CD4-positive, alpha-beta memory T cell (primary cell): ENCODE measurements at regions not wholly inside any gene's neighbourhood (a gene's known extent, or its start where the extent isn't known, plus 50 kb on each side); places are given as distances from the start of the nearest gene placed in this dataset.

ENCODE experiments used
- CTCF ChIA-PET: fragments of 350-600 bp; sonication (Branson Sonifier 250); formaldehyde crosslinking; loops from one replicate; lab custom pipeline; 2021; ENCODE audit warnings: inconsistent platforms; ENCODE audit not compliant: partially characterized antibody; lab: Charles Lee
- POLR2A ChIA-PET: fragments of 350-600 bp; sonication (Branson Sonifier 250); formaldehyde crosslinking; loops from one replicate; lab custom pipeline; 2021; ENCODE audit not compliant: partially characterized antibody; lab: Charles Lee
- DNase-seq, 5 donors: peaks; one replicate each; pipeline versions ENCODE4 v3.0.0 to v3.0.0-alpha.2; 2020 to 2022; ENCODE audit warnings: mixed read lengths in 1 of 5
- H3K27ac ChIP-seq: one replicate; pipeline ENCODE4 v1.7.0; 2013; ENCODE audit warnings: low read depth, low read length
- H3K27me3 ChIP-seq: 2 replicates; pipeline ENCODE4 v1.7.0; 2013; ENCODE audit warnings: mild to moderate bottlenecking, low read length, moderate library complexity; ENCODE audit not compliant: insufficient read depth
- H3K36me3 ChIP-seq: 2 replicates; pipeline ENCODE4 v1.7.0; 2013; ENCODE audit warnings: mild to moderate bottlenecking, low read length, moderate library complexity; ENCODE audit not compliant: insufficient read depth
- H3K4me1 ChIP-seq: 2 replicates; pipeline ENCODE4 v1.7.0; 2013; ENCODE audit warnings: mild to moderate bottlenecking, low read length, moderate library complexity; ENCODE audit not compliant: insufficient read depth
- H3K4me3 ChIP-seq, 2 donors: one replicate each; pipeline ENCODE4 v1.7.0; 2013; ENCODE audit warnings: low read length in 2 of 2, mild to moderate bottlenecking in 1 of 2
- H3K9me3 ChIP-seq, 2 donors: one replicate each; pipeline ENCODE4 v1.7.0; 2013; ENCODE audit warnings: low read length in 2 of 2, control low read depth in 1 of 2; ENCODE audit not compliant: control insufficient read depth in 1 of 2
- H3K27ac Mint-ChIP-seq, 7 donors: one replicate each; pipeline ENCODE4 v1.8.0; 2020 to 2021; ENCODE audit warnings: mixed read lengths in 7 of 7, mild to moderate bottlenecking in 6 of 7, inconsistent platforms in 3 of 7, moderate library complexity in 3 of 7
- H3K27me3 Mint-ChIP-seq, 2 donors: one replicate each; pipeline ENCODE4 v1.8.0; 2020 to 2021; ENCODE audit warnings: mixed read lengths in 2 of 2
- H3K36me3 Mint-ChIP-seq, 2 donors: one replicate each; pipeline ENCODE4 v1.8.0; 2020 to 2021; ENCODE audit warnings: mixed read lengths in 2 of 2, inconsistent platforms in 1 of 2, mild to moderate bottlenecking in 1 of 2
- H3K4me1 Mint-ChIP-seq, 4 donors: one replicate each; pipeline ENCODE4 v1.8.0; 2020 to 2021; ENCODE audit warnings: mixed read lengths in 4 of 4, mild to moderate bottlenecking in 1 of 4
- H3K4me3 Mint-ChIP-seq, 8 donors: one replicate each; pipeline ENCODE4 v1.8.0; 2020 to 2021; ENCODE audit warnings: mixed read lengths in 8 of 8, mild to moderate bottlenecking in 7 of 8, moderate library complexity in 6 of 8, inconsistent platforms in 3 of 8
- H3K9me3 Mint-ChIP-seq, 8 donors: one replicate each; pipeline ENCODE4 v1.8.0; 2020 to 2021; ENCODE audit warnings: mixed read lengths in 8 of 8, mild to moderate bottlenecking in 5 of 8, inconsistent platforms in 3 of 8, moderate library complexity in 1 of 8
- intact Hi-C: fragments of 100-400 bp; cut with micrococcal nuclease; formaldehyde crosslinking; loops from one replicate; pipeline ENCODE4 v1.15.1; 2023

DNA sequence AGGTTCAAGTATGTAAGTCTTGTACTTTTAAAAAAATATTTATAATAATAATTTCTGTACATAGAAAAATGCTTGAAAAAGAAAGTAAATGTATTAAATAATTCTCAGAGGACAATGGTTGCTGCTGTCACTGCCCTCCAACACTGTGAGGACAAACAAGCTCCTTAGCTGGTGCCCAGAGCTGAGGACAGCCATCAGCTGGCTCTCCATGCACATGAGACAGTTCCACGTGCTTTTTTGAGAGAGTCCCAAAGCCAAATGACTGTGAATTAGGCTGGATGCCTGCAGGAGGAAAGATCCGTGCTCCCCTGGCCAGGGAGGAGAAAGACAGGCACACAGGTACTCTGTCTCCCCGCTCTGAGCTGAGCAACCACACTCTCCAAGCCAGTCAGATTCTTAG is 115.5 kb upstream of the IRX5 start:
- peaks cover 2 to 9% of the 10 kb centered on the region in 2 donors for H3K27me3 Mint-ChIP-seq
- no peak for DNase-seq
- Histone ChIP-seq H3K27me3 (no peaks in the 10 kb centered on the region), H3K4me1 (no peaks in the 10 kb centered on the region), H3K4me3 (no peak overlapping the region), H3K9me3 (no peaks in the 10 kb centered on the region), H3K36me3 (no peaks in the 10 kb centered on the region), H3K27ac (no peak overlapping the region)
- peaks cover 0 to 4% (median 0%) of the 10 kb centered on the region in 8 donors for H3K9me3 Mint-ChIP-seq
- intact Hi-C loops = no loop called here
- POLR2A ChIA-PET = no interaction called here
- no peaks in the 10 kb centered on the region for H3K4me1 Mint-ChIP-seq
- no peak overlapping the region for H3K4me3 Mint-ChIP-seq
- CTCF ChIA-PET = no interaction called here
- H3K36me3 Mint-ChIP-seq = no peaks in the 10 kb centered on the region
- H3K27ac Mint-ChIP-seq = no peak overlapping the region

DNA sequence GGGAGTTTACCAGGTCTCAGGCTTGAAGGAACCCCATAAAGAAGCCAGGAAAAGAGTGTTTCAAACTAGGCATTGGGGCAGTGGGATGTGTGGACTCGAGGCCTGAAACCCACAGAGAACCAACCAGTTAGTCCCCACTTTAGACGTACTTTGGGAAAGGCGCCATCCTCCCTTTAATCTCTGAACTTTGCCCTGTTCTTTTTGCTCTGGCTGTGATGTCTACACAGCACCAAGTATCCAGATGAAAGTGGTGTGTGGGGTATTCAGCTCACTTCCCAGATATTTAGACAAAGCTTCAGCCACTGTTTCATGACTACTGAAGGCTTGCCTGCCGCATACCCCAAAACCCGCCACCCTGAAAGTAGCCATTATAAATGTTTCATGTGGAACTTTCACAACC is 116.9 kb upstream of the IRX5 start:
- no peak overlapping the region for H3K27ac Mint-ChIP-seq
- no peak overlapping the region for H3K4me3 Mint-ChIP-seq
- Histone ChIP-seq H3K4me1 (no peaks in the 10 kb centered on the region), H3K27ac (no peak overlapping the region), H3K27me3 (no peaks in the 10 kb centered on the region), H3K36me3 (no peaks in the 10 kb centered on the region), H3K9me3 (no peaks in the 10 kb centered on the region), H3K4me3 (no peak overlapping the region)
- ChIA-PET POLR2A (no interaction called here), CTCF (no interaction called here)
- H3K9me3 Mint-ChIP-seq = peaks cover 0 to 3% (median 0%) of the 10 kb centered on the region in 8 donors
- H3K36me3 Mint-ChIP-seq = no peaks in the 10 kb centered on the region
- no peaks in the 10 kb centered on the region for H3K4me1 Mint-ChIP-seq
- no peak for DNase-seq
- intact Hi-C loops = no loop called here
- peaks cover 2 to 9% of the 10 kb centered on the region in 2 donors for H3K27me3 Mint-ChIP-seq

DNA sequence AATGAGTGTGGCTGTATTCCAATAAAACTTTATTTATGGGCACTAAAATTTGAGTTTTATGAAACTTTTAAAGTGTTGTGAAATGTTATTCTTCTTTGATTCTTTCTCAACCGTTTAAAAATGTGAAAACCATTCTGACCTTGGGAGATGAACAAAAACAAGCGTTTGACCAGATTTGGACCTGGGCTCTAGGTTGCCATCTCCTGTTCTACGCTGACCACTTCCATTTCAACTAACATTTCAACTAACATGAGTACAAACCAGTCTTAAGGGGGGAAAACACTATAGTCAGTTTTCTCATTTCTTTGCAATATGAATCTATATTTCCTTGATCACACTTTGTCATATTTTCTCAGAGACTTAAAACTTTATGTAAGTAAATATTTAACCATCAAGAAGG is 118.4 kb upstream of the IRX5 start:
- ChIA-PET POLR2A (no interaction called here), CTCF (no interaction called here)
- no peak for DNase-seq

DNA sequence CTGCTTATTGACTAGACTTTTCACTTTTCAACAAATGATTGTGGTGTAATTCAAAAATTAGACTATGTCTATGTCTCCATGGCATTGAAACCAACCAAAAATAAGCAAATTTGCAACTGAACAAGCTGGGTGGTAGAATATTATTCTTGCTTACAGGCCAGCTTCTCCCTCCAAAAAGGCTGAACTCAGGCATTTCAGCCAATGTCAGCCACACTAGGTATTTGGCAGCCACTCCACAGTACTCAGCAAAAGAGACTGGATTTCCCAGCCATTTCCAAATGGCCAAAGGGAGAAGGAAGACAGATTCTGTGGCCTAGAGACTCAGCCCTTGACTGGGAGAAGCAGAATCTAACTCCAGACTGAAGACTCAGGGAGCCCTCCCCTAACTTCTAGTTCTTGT is 121.8 kb upstream of the IRX5 start:
- H3K36me3 ChIP-seq = no peaks in the 10 kb centered on the region
- no peak overlapping the region for H3K27ac ChIP-seq
- H3K27me3 ChIP-seq = no peaks in the 10 kb centered on the region
- DNase-seq = no peak
- H3K4me1 ChIP-seq = no peaks in the 10 kb centered on the region
- Mint-ChIP-seq H3K27me3 (peaks cover 0 to 3% of the 10 kb centered on the region in 2 donors), H3K4me1 (no peaks in the 10 kb centered on the region), H3K4me3 (no peak overlapping the region), H3K36me3 (no peaks in the 10 kb centered on the region), H3K27ac (no peak overlapping the region), H3K9me3 (peaks cover 0 to 2% (median 0%) of the 10 kb centered on the region in 8 donors)
- H3K9me3 ChIP-seq = no peaks in the 10 kb centered on the region
- H3K4me3 ChIP-seq = no peak overlapping the region
- ChIA-PET CTCF (no interaction called here), POLR2A (no interaction called here)
- intact Hi-C loops = no loop called here

More for the DNA sequence above, 118.4 kb upstream of the IRX5 start:
- H3K36me3 Mint-ChIP-seq = no peaks in the 10 kb centered on the region
- no peaks in the 10 kb centered on the region for H3K9me3 ChIP-seq
- intact Hi-C loops = no loop called here
- no peak overlapping the region for H3K27ac Mint-ChIP-seq
- H3K4me3 ChIP-seq = no peak overlapping the region
- no peak overlapping the region for H3K27ac ChIP-seq
- no peak overlapping the region for H3K4me3 Mint-ChIP-seq
- peaks cover 0 to 6% of the 10 kb centered on the region in 2 donors for H3K27me3 Mint-ChIP-seq
- H3K4me1 Mint-ChIP-seq = no peaks in the 10 kb centered on the region
- no peaks in the 10 kb centered on the region for H3K4me1 ChIP-seq
- H3K36me3 ChIP-seq = no peaks in the 10 kb centered on the region
- peaks cover 0 to 2% (median 0%) of the 10 kb centered on the region in 8 donors for H3K9me3 Mint-ChIP-seq
- no peaks in the 10 kb centered on the region for H3K27me3 ChIP-seq

DNA sequence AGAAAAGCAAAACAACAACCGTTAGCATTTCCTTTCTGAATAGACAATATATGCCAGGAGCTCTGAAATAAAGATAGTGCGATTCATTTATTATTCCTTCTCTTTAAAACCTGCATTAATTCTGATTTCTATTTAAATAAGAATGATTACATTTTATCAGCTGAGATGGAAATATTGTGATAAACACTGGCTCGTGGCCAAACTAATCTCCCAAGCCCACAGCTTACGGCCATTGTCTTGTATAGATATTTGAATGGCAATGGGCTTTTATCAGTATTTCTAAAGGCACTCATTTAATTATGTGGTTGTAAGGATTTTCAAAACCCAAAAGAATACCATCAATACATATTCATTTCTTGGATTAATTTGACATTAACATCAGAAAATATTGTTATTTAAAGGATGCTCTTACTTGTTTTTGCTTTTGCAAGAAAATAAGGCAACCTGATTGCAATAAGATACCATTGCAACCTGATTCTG is 123.7 kb upstream of the IRX5 start:
- intact Hi-C loops = no loop called here
- Histone ChIP-seq H3K27ac (no peak overlapping the region), H3K36me3 (no peaks in the 10 kb centered on the region), H3K4me3 (no peak overlapping the region), H3K4me1 (no peaks in the 10 kb centered on the region), H3K27me3 (no peaks in the 10 kb centered on the region), H3K9me3 (no peaks in the 10 kb centered on the region)
- H3K4me1 Mint-ChIP-seq = no peaks in the 10 kb centered on the region
- H3K4me3 Mint-ChIP-seq = no peak overlapping the region
- CTCF ChIA-PET = no interaction called here
- H3K27ac Mint-ChIP-seq = no peak overlapping the region
- no peak for DNase-seq
- POLR2A ChIA-PET = no interaction called here
- H3K27me3 Mint-ChIP-seq = no peaks in the 10 kb centered on the region
- no peaks in the 10 kb centered on the region for H3K36me3 Mint-ChIP-seq
- peaks cover 0 to 5% (median under 1%) of the 10 kb centered on the region in 8 donors for H3K9me3 Mint-ChIP-seq

DNA sequence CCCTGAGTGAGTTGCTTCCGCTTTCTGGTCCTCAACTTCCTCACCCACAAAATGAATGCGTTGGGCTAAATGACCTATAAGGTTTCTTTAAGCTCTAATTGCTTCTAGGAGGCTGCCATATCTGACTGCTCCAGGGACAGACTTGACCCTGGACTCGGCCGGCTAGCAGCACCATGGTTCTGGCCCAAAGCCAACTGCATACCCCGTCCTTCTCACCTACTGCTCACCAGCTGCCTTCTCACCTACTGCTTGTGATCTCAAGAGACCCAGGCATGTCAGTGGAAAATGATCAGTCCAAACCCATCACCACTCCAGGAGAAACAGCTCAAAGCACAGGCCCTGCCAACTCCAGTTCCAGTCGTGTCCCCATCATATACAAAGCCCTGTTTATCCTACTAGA is 124.3 kb upstream of the IRX5 start:
- H3K4me3 Mint-ChIP-seq = no peak overlapping the region
- no peaks in the 10 kb centered on the region for H3K36me3 Mint-ChIP-seq
- no peaks in the 10 kb centered on the region for H3K4me1 ChIP-seq
- ChIA-PET POLR2A (no interaction called here), CTCF (interaction anchor here (0.6 kb wide), 1 partner anchor 150 kb away, joined by 4 read pairs; no protein-coding TSS in a partner anchor)
- no peaks in the 10 kb centered on the region for H3K4me1 Mint-ChIP-seq
- no peaks in the 10 kb centered on the region for H3K27me3 ChIP-seq
- DNase-seq = no peak
- H3K9me3 Mint-ChIP-seq = peaks cover 0 to 5% (median under 1%) of the 10 kb centered on the region in 8 donors
- no peak overlapping the region for H3K27ac Mint-ChIP-seq
- no peak overlapping the region for H3K4me3 ChIP-seq
- H3K36me3 ChIP-seq = no peaks in the 10 kb centered on the region
- no peak overlapping the region for H3K27ac ChIP-seq
- H3K9me3 ChIP-seq = no peaks in the 10 kb centered on the region
- intact Hi-C loops = no loop called here
- no peaks in the 10 kb centered on the region for H3K27me3 Mint-ChIP-seq

DNA sequence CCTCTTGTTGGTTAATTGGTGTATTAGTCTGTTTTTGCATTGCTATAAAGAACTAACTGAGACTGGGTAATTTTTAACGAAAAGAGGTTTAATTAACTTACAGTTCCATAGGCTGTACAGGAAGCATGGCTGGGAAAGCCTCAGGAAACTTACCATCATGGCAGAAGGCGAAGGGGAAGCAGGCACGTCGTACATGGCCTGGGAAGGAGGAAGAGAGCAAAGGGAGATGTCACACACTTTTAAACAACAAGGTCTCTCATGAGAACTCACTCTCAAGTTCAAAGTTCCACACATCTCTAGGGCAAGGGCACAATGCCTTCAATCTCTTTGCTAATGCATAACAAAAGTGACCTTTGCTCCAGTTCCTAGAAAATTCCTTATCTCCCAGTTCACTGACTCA is 125.0 kb upstream of the IRX5 start:
- no peak overlapping the region for H3K27ac ChIP-seq

More for the DNA sequence above, 125.0 kb upstream of the IRX5 start:
- no peaks in the 10 kb centered on the region for H3K27me3 Mint-ChIP-seq
- H3K4me3 Mint-ChIP-seq = no peak overlapping the region
- Histone ChIP-seq H3K36me3 (no peaks in the 10 kb centered on the region), H3K4me1 (no peaks in the 10 kb centered on the region), H3K4me3 (no peak overlapping the region), H3K9me3 (no peaks in the 10 kb centered on the region), H3K27me3 (no peaks in the 10 kb centered on the region)
- no peak overlapping the region for H3K27ac Mint-ChIP-seq
- H3K4me1 Mint-ChIP-seq = no peaks in the 10 kb centered on the region
- DNase-seq = no peak
- intact Hi-C loops = no loop called here
- CTCF ChIA-PET = no interaction called here
- POLR2A ChIA-PET = no interaction called here
- H3K36me3 Mint-ChIP-seq = no peaks in the 10 kb centered on the region
- H3K9me3 Mint-ChIP-seq = peaks cover 0 to 7% (median under 1%) of the 10 kb centered on the region in 8 donors
